Heart left ventricle (tissue), 13 donors: ENCODE measurements at regions not wholly inside any gene's neighbourhood (a gene's known extent, or its start where the extent isn't known, plus 50 kb on each side); places are given as distances from the start of the nearest gene placed in this dataset.

Source experiments
- CTCF ChIP-seq, 12 donors: fragments of 200-600 bp; sonication (generic) in 4 of 12; IDR thresholded peaks; one replicate each; pipeline versions ENCODE4 v1.5.0 to v1.8.0; 2018 to 2022; ENCODE audit warnings: antibody characterized with exemption in 12 of 12, mild to moderate bottlenecking in 5 of 12
- POLR2A ChIP-seq, 2 donors: fragments of 450-650 bp; IDR thresholded peaks; one replicate each; pipeline ENCODE4 v1.6.1; 2017; ENCODE audit warnings: antibody characterized with exemption in 2 of 2, mild to moderate bottlenecking in 2 of 2, moderate library complexity in 2 of 2
- donor health status: ischemic (EF 13 %, LVEDD 7.1; RV severe dilation, severe dysfunction).
- donor health status: DM: no; HTN: yes; CAD: no.
- donor health status: DM: no; HTN: no; CAD: no.
- donor health status: ischemic (EF 25% LVEDD 6.9; RV normal size, moderate dysfunction).
- donor health status: ischemic (EF 25% LVEDD 5.7; RV mildly dilated, moderate dysfunction).
- donor health status: ischemic (EF 35%, LVEDD 5.7; RV mildly dilated, moderate dysfunction).
- donor health status: nonischemic (EF 11% LVEDD 7.7; RV severe dilation, severe dysfunction).
- donor health status: DM: yes; HTN: yes; CAD: no.
- donor health status: PGD.
- donor health status: ischemic (EF 29% LVEDD 5.4; RV normal size, mild dysfunction).
- donor health status: nonischemic (EF 23%, LVEDD 6.1; RV moderate dilation, normal function).

- no peak for TF ChIP-seq CTCF (IDR thresholded peaks at IDR 0.05)
- TF ChIP-seq POLR2A (IDR thresholded peaks at IDR 0.05) = no peak
These were observed 54.4 kb upstream of the P2RY1 start for GRCh38 chr3:152780553-152780952.
